Astrocyte of the spinal cord (primary cell): ENCODE measurements at regions not wholly inside any gene's neighbourhood (a gene's known extent, or its start where the extent isn't known, plus 50 kb on each side); places are given as distances from the start of the nearest gene placed in this dataset.

Experiments used
- DNase-seq: peaks from one replicate; pipeline ENCODE4 v3.0.0; 2011; ENCODE audit warnings: low read depth, low spot score
- H3K4me3 ChIP-seq: 2 replicates; pipeline ENCODE4 v1.5.1; 2011; ENCODE audit warnings: low read depth, mild to moderate bottlenecking, low read length, moderate library complexity
- in situ Hi-C: cut with HindIII; loops from 2 replicates; pipeline ENCODE4 v1.10.0; 2017; ENCODE audit warnings: low sequenced_read_pairs
- TF ChIP-seq, protein P1 (sequence below): IDR thresholded peaks from 2 replicates; pipeline ENCODE4 v1.5.1; 2012; ENCODE audit warnings: low read depth, mild to moderate bottlenecking, low read length, inconsistent platforms

DNA sequence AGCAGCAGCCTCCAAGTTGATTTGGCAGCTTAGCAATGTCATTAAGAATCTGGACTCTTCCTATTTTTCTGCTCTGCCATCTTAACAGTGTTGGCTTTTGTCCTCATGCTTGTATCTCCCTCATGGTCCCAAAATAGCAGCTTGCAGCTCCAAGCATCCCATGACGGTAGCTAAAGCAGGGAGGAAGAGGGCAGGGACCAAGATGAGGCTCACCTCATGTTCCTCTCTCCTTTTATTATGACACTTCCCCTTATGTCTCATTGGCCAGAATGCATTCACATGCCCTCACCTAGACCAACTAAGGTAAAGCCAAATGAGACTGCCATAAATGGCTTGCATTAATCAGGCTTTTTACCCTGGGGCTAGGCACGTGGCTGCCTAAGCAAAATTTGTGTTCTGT, 382.4 kb downstream of the SHQ1 start:
- no peak for DNase-seq
- in situ Hi-C loops: no loop called here
- no peak overlapping the region for H3K4me3 ChIP-seq
- TF ChIP-seq, protein P1, sequence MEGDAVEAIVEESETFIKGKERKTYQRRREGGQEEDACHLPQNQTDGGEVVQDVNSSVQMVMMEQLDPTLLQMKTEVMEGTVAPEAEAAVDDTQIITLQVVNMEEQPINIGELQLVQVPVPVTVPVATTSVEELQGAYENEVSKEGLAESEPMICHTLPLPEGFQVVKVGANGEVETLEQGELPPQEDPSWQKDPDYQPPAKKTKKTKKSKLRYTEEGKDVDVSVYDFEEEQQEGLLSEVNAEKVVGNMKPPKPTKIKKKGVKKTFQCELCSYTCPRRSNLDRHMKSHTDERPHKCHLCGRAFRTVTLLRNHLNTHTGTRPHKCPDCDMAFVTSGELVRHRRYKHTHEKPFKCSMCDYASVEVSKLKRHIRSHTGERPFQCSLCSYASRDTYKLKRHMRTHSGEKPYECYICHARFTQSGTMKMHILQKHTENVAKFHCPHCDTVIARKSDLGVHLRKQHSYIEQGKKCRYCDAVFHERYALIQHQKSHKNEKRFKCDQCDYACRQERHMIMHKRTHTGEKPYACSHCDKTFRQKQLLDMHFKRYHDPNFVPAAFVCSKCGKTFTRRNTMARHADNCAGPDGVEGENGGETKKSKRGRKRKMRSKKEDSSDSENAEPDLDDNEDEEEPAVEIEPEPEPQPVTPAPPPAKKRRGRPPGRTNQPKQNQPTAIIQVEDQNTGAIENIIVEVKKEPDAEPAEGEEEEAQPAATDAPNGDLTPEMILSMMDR: no peak

DNA sequence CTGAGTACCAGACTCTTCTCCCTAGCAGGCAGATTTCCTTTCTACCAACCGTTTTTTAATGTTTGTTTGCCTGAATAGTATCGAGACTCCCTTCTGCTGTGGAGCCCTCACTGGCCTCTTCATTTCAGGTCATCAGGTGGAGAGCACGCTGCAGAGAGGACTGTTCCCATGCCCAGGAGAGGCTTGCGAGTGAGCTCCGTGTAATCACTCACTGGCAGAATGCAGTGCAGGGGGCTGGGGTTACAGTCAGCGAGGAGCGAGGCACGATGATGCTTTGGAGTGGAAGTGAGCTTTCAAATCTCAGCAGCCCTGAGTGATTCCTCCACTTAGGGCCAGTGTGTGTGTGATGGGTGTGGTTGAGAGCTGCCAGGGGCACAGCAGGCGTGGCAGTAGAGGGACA, 385.2 kb downstream of the SHQ1 start:
- DNase-seq: no peak
- in situ Hi-C loops: no loop called here
- TF ChIP-seq, protein P1: no peak
- no peak overlapping the region for H3K4me3 ChIP-seq

DNA sequence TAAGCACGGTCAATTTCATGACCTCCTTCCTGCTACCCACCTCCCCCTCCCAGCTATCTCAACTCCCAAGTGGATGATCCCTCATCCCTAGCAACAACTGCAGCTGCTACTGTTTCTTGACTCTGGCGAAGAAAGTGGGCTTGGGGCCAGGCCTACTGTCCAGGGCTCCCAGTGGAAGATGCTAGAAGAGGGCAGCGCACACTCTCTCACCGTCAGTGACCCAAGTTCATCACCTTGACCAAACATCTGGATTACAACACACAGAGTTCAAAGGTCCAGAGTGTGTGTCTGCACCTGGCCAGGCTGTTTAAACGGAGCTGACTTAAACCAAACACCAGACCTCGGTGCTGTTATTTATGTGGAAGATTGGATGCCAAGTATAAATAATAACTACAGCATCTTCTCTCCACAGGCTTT, 385.6 kb downstream of the SHQ1 start:
- no peak overlapping the region for H3K4me3 ChIP-seq
- TF ChIP-seq, protein P1: no peak
- DNase-seq: no peak
- in situ Hi-C loops: no loop called here

GRCh38 chr3:72461787-72462186, 386.5 kb downstream of the SHQ1 start:
- DNase-seq: no peak
- H3K4me3 ChIP-seq: no peak overlapping the region
- TF ChIP-seq, protein P1: no peak
- in situ Hi-C loops: no loop called here

DNA sequence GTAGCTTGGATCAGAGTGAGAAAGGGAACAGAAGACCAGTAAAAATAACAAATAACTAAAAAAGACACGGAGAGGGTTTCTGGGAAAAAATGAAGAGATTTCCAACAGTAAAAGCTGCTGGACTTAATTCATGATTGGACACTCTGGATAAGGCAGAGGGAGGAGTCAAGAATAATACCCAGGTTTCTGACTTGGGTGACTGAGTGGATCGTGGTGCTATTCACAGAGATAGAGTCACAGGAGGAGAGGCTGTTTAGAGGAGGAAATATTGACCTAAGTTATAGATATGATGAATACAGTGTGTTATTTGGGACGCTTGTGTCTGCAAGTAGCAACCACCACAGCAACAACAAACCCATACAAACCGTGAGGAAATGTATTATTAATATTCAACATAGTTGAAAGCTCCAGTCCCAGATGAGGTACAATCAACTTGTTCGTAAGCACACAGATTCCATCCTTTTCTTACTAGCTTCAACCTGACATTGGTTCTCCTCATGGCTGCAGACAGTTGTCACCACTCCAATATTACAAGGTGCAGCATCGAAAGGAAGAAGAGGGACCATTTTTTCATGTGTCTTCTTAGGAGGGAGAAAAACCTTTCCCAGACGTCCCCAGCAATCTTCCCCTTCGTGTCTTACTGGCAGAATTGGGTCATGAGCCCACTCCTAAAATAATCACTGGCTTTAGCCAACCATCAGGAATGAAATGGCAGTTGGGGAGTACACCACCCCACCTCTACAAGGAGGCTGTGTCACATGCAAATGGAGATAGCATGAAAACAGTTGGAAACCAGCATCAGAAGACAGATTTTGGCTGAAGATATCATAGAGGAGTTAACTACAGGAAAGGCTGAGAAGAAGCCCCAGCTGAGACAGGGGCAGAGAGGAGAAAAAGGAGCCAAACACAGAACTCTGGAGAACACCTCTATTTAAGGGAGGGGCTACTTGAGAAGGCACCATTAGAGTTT, 387.8 kb downstream of the SHQ1 start:
- TF ChIP-seq, protein P1: no peak
- in situ Hi-C loops: no loop called here
- H3K4me3 ChIP-seq: no peak overlapping the region
- DNase-seq: no peak

DNA sequence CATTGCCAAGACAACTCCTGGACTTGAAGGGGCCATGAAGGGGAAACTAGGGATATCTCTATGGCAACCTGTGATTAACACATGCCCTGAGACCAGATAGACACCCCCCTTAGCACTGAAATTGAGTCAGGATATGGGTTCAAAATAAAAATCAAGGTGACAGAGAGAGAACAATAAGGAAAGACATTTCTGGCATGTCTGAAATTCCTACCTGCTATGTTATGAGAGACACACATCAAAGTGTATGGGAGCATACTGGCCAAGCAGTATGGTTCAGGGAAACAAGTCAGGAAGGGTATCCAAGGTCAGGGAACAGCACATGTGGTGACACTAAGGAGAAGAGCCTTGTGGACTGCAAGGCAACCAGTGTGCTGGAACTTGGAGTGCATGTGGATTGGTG, 388.7 kb downstream of the SHQ1 start:
- TF ChIP-seq, protein P1: no peak
- in situ Hi-C loops: no loop called here
- no peak overlapping the region for H3K4me3 ChIP-seq

More for the DNA sequence above, 388.7 kb downstream of the SHQ1 start:
- DNase-seq: no peak
